ENCODE measurements at regions not wholly inside any gene's neighbourhood (a gene's known extent, or its start where the extent isn't known, plus 50 kb on each side); places are given as distances from the start of the nearest gene placed in this dataset.

- FAIRE-seq = no peak
- Histone ChIP-seq H3K9me3 (no peaks in the 10 kb centered on the region), H3K27ac (no peak overlapping the region), H3K4me3 (no peak overlapping the region), H3K27me3 (no peaks in the 10 kb centered on the region), H3K4me1 (no peaks in the 10 kb centered on the region), H3K36me3 (no peaks in the 10 kb centered on the region)
- 69 to 75% methylated on average over 5 of the region's 5 CpGs for WGBS, 2 donors
- TF ChIP-seq CTCF (IDR thresholded peaks at IDR 0.05) = no peak
- intact Hi-C loops (cut with DNase I) = no loop called here
- DNase-seq = no peak
- ATAC-seq = no peak
These were observed 129.7 kb upstream of the KLF6 start for GRCh38 chr10:3914733-3915132.

GRCh38 chr10:3911713-3912442 lies 126.9 kb upstream of the KLF6 start:
- no peaks in the 10 kb centered on the region for H3K4me1 ChIP-seq
- H3K27me3 ChIP-seq = no peaks in the 10 kb centered on the region
- H3K4me3 ChIP-seq = no peak overlapping the region
- intact Hi-C loops (cut with DNase I) = no loop called here
- no peaks in the 10 kb centered on the region for H3K36me3 ChIP-seq
- FAIRE-seq (no peak), DNase-seq (no peak), ATAC-seq (no peak)
- no peaks in the 10 kb centered on the region for H3K9me3 ChIP-seq
- no peak for TF ChIP-seq CTCF (IDR thresholded peaks at IDR 0.05)
- no peak overlapping the region for H3K27ac ChIP-seq
- 42 to 52% methylated on average over 13 of the region's 13 CpGs for WGBS, 2 donors

GRCh38 chr10:3911241-3911640 lies 126.2 kb upstream of the KLF6 start:
- Histone ChIP-seq H3K36me3 (no peaks in the 10 kb centered on the region), H3K4me3 (no peak overlapping the region), H3K27me3 (no peaks in the 10 kb centered on the region), H3K9me3 (no peaks in the 10 kb centered on the region), H3K27ac (no peak overlapping the region), H3K4me1 (no peaks in the 10 kb centered on the region)
- DNase-seq (no peak), FAIRE-seq (no peak), ATAC-seq (no peak)
- 66 to 82% methylated on average over 6 of the region's 6 CpGs for WGBS, 2 donors
- intact Hi-C loops (cut with DNase I) = no loop called here
- no peak for TF ChIP-seq CTCF (IDR thresholded peaks at IDR 0.05)

- Histone ChIP-seq H3K4me1 (no peaks in the 10 kb centered on the region), H3K9me3 (no peaks in the 10 kb centered on the region), H3K36me3 (no peaks in the 10 kb centered on the region), H3K27ac (no peak overlapping the region), H3K4me3 (no peak overlapping the region), H3K27me3 (no peaks in the 10 kb centered on the region)
- ATAC-seq (no peak), DNase-seq (no peak), FAIRE-seq (no peak)
- intact Hi-C loops (cut with DNase I) = no loop called here
- TF ChIP-seq CTCF (IDR thresholded peaks at IDR 0.05) = no peak
- WGBS, 2 donors = 82 to 88% methylated on average over 14 of the region's 14 CpGs
These were observed 124.3 kb upstream of the KLF6 start for GRCh38 chr10:3909339-3909738.

GRCh38 chr10:3908183-3908582 lies 123.2 kb upstream of the KLF6 start:
- FAIRE-seq (no peak), DNase-seq (no peak), ATAC-seq (no peak)
- H3K4me1 ChIP-seq = no peaks in the 10 kb centered on the region
- no peak for TF ChIP-seq CTCF (IDR thresholded peaks at IDR 0.05)
- H3K27me3 ChIP-seq = no peaks in the 10 kb centered on the region
- no peaks in the 10 kb centered on the region for H3K9me3 ChIP-seq
- H3K36me3 ChIP-seq = no peaks in the 10 kb centered on the region
- intact Hi-C loops (cut with DNase I) = no loop called here
- no peak overlapping the region for H3K4me3 ChIP-seq
- 78 to 81% methylated on average over 10 of the region's 10 CpGs for WGBS, 2 donors
- H3K27ac ChIP-seq = no peak overlapping the region

Measured in pancreas (tissue), 10 donors.